ENCODE measurements at regions not wholly inside any gene's neighbourhood (a gene's known extent, or its start where the extent isn't known, plus 50 kb on each side); places are given as distances from the start of the nearest gene placed in this dataset.

DNA sequence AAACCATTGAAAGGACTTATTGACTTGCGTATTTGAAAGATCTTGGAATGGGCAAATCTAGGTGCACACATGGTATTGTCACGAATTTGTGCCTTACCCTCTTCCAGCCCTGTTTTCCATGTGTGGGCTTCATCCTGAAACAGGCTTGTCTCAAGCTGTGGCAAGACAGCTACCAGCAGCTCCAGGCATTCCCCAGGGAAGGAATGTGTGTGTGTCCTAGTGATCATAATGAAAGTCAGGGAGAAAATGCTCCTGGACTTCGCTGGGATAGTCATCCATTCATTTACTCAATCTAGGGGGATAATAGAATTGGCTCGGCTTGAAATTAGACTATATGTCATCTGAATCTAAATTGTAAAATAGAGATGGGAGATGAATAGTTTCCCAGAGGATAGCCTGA, 676.2 kb downstream of the CBLN4 start:
- ChIA-PET SMC1A (ENCODE audit: uncharacterized antibody, unreplicated experiment) (interaction anchor here (0.5 kb wide), 1 partner anchor 61 kb away, joined by 3 read pairs; no protein-coding TSS in a partner anchor), POLR2A (no interaction called here), CTCF (no interaction called here), RAD21 (ENCODE audit: unreplicated experiment) (no interaction called here)
- Histone ChIP-seq H3K4me2 (ENCODE audit: control insufficient read depth, insufficient read depth) (no peak overlapping the region), H3K36me3 (ENCODE audit: control insufficient read depth in 2 of 2, insufficient read depth in 2 of 2, low read length in 1 of 2) (no peaks in the 10 kb centered on the region), H3K79me2 (ENCODE audit: control insufficient read depth, insufficient read depth, low read length) (no peaks in the 10 kb centered on the region), H3K4me1 (ENCODE audit: control insufficient read depth, insufficient read depth, low read length) (no peaks in the 10 kb centered on the region), H3K27ac (ENCODE audit: control insufficient read depth, insufficient read depth) (no peak overlapping the region), H3K27me3 (replicated peaks in 1 of 2; ENCODE audit: control insufficient read depth in 2 of 2, insufficient read depth in 2 of 2, low read length in 1 of 2) (no peaks in the 10 kb centered on the region), H3K9ac (ENCODE audit: control insufficient read depth, insufficient read depth, low read length) (no peak overlapping the region), H4K20me1 (ENCODE audit: control insufficient read depth, insufficient read depth) (no peaks in the 10 kb centered on the region), H3K9me3 (replicated peaks; ENCODE audit: control insufficient read depth, insufficient read depth, low read length) (no peaks in the 10 kb centered on the region), H3K4me3 (no peak overlapping the region), H2AFZ (ENCODE audit: control insufficient read depth, low read depth, low read length) (no peak overlapping the region)
- ATAC-seq (no peak), FAIRE-seq (no peak), DNase-seq (ENCODE audit: low read depth, low spot score) (no peak)
- in situ Hi-C loops (cut with MboI) (no loop called here), intact Hi-C loops (cut with micrococcal nuclease; ENCODE audit: unreplicated experiment) (no loop called here)
- WGBS (ENCODE audit: insufficient coverage, insufficient replicate concordance, low lambda C conversion rate, missing lambda C conversion rate): 14% methylated on average over 4 of the region's 4 CpGs
- TF ChIP-seq SRF (IDR thresholded peaks at IDR 0.05; ENCODE audit: low read depth in 2 of 2, low read length in 2 of 2) (no peak), MTA3 (IDR thresholded peaks at IDR 0.05; ENCODE audit: borderline replicate concordance, low read length) (no peak), JUND (IDR thresholded peaks at IDR 0.05; ENCODE audit: low read depth, low read length) (no peak), ZNF274 (IDR thresholded peaks at IDR 0.05; ENCODE audit: insufficient read depth, insufficient read length) (no peak), NR2F1 (conservative IDR thresholded peaks at IDR 0.05) (no peak), ZNF622 (IDR thresholded peaks at IDR 0.05) (no peak)
- TF ChIP-seq, protein P1, sequence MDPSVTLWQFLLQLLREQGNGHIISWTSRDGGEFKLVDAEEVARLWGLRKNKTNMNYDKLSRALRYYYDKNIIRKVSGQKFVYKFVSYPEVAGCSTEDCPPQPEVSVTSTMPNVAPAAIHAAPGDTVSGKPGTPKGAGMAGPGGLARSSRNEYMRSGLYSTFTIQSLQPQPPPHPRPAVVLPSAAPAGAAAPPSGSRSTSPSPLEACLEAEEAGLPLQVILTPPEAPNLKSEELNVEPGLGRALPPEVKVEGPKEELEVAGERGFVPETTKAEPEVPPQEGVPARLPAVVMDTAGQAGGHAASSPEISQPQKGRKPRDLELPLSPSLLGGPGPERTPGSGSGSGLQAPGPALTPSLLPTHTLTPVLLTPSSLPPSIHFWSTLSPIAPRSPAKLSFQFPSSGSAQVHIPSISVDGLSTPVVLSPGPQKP (IDR thresholded peaks at IDR 0.05; ENCODE audit: low read depth, low read length): no peak
- TF ChIP-seq, protein P2, sequence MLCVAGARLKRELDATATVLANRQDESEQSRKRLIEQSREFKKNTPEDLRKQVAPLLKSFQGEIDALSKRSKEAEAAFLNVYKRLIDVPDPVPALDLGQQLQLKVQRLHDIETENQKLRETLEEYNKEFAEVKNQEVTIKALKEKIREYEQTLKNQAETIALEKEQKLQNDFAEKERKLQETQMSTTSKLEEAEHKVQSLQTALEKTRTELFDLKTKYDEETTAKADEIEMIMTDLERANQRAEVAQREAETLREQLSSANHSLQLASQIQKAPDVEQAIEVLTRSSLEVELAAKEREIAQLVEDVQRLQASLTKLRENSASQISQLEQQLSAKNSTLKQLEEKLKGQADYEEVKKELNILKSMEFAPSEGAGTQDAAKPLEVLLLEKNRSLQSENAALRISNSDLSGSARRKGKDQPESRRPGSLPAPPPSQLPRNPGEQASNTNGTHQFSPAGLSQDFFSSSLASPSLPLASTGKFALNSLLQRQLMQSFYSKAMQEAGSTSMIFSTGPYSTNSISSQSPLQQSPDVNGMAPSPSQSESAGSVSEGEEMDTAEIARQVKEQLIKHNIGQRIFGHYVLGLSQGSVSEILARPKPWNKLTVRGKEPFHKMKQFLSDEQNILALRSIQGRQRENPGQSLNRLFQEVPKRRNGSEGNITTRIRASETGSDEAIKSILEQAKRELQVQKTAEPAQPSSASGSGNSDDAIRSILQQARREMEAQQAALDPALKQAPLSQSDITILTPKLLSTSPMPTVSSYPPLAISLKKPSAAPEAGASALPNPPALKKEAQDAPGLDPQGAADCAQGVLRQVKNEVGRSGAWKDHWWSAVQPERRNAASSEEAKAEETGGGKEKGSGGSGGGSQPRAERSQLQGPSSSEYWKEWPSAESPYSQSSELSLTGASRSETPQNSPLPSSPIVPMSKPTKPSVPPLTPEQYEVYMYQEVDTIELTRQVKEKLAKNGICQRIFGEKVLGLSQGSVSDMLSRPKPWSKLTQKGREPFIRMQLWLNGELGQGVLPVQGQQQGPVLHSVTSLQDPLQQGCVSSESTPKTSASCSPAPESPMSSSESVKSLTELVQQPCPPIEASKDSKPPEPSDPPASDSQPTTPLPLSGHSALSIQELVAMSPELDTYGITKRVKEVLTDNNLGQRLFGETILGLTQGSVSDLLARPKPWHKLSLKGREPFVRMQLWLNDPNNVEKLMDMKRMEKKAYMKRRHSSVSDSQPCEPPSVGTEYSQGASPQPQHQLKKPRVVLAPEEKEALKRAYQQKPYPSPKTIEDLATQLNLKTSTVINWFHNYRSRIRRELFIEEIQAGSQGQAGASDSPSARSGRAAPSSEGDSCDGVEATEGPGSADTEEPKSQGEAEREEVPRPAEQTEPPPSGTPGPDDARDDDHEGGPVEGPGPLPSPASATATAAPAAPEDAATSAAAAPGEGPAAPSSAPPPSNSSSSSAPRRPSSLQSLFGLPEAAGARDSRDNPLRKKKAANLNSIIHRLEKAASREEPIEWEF (IDR thresholded peaks at IDR 0.05; ENCODE audit: insufficient replicate concordance, low read depth, low read length): no peak
- BruUV-seq (replicated peaks): no TSS peak

All from GM12878 (cell line).